AG09319 (cell line): ENCODE measurements at regions not wholly inside any gene's neighbourhood (a gene's known extent, or its start where the extent isn't known, plus 50 kb on each side); places are given as distances from the start of the nearest gene placed in this dataset.
A peak's percentile ranks its signal among the peaks of the same experiment; 100 is the strongest.

Experiments used
- DNase-seq: peaks from one replicate; pipeline ENCODE4 v3.0.0-alpha.2; 2010; ENCODE audit warnings: low read depth; ENCODE audit errors: extremely low read depth
- CTCF ChIP-seq: IDR thresholded peaks from 2 replicates; pipeline ENCODE4 v1.5.1; 2011; ENCODE audit warnings: low read depth, mild to moderate bottlenecking, inconsistent platforms, low read length, moderate library complexity

GRCh38 chr4:126956184-126956897, 676.4 kb upstream of the INTU start:
- no peak for TF ChIP-seq CTCF
- no peak for DNase-seq

- peak; percentile 41 for TF ChIP-seq CTCF
- no peak for DNase-seq
These were observed 675.2 kb upstream of the INTU start for GRCh38 chr4:126957556-126957955.

- no peak for TF ChIP-seq CTCF
- DNase-seq = no peak
These were observed 674.8 kb upstream of the INTU start for GRCh38 chr4:126957987-126958386.

GRCh38 chr4:126958482-126958881, 674.3 kb upstream of the INTU start:
- no peak for DNase-seq
- no peak for TF ChIP-seq CTCF

GRCh38 chr4:126959056-126959745, 673.6 kb upstream of the INTU start:
- no peak for DNase-seq

GRCh38 chr4:126960760-126961159, 672.0 kb upstream of the INTU start:
- DNase-seq = no peak
- no peak for TF ChIP-seq CTCF

More at GRCh38 chr4:126959056-126959745, 673.6 kb upstream of the INTU start:
- no peak for TF ChIP-seq CTCF

- no peak for DNase-seq
- no peak for TF ChIP-seq CTCF
These were observed 671.1 kb upstream of the INTU start for GRCh38 chr4:126961661-126962060.
